GM18858 (cell line): ENCODE measurements at regions not wholly inside any gene's neighbourhood (a gene's known extent, or its start where the extent isn't known, plus 50 kb on each side); places are given as distances from the start of the nearest gene placed in this dataset.

Experiments used
- ATAC-seq: cut with Tn5 transposase; IDR thresholded peaks from one replicate; pipeline ENCODE4 v1.9.1; 2021; ENCODE audit not compliant: unreplicated experiment

DNA sequence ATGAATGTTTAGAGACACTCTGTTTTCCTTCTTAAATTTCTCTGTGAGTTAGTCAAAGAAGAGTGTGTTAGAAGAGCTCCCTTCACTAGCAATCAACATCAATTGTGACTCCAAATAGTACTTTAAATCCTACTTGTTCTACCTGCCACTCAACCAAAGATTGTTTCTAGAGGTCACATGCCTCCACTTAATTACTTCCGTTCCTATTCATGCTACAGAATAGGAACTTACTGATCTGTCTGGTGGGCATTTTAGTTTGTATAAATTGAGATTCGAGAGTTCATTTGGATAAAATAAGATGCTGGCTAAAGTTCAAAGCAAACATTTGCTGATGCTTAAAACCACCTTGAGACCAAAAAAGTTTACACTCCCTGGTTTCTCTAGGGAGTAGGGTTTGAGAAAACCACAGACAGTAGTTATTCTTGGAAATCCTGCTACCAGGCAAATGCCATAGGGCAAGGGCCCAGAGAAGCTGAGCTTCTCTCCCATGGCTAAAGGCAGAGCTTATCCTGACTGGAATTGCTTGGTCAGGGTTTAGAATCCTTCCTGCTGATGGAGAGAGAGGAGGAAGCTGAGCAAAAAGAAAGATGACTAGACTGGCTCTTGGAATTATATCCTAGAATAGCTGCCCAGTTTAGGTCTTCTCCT lies 389.6 kb upstream of the ATP2B1 start:
- no peak for ATAC-seq

DNA sequence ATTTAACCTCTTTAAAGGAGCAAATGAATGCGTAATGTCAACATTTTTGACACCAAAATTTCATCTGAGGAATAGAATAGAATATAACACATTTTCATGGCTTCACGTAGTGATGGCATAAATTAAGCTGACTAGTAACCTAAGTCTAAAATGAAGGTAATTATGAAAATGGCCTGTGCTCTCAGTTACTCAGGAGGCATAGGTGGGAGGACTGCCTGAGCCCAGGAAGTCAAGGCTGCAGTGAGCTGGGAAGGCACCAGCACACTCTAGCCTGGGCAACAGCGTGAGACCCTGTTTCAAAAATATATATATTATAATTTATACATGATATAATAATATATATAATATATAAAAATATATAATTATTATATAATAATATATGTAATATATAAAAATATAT lies 383.2 kb upstream of the ATP2B1 start:
- no peak for ATAC-seq

GRCh38 chr12:90090929-90091651 lies 382.5 kb upstream of the ATP2B1 start:
- no peak for ATAC-seq

DNA sequence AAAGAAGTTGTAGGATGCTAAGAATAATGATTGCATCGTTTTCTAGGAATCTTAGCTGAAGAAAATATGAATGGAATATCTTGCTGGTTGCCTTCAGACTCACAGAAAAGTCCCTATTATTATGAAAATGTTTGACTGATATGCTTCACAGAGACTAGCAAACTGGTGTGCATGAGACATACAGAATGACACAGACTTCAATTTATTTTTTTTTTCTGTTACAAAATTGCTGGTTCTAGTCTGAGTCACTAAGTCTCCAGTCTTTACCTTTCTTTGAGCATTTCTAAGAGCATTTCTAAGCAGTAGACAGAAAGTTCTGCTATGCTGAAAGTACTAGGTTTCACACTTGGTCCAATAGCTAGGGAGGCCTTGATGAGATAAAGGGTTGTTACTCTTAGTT lies 377.6 kb upstream of the ATP2B1 start:
- no peak for ATAC-seq

DNA sequence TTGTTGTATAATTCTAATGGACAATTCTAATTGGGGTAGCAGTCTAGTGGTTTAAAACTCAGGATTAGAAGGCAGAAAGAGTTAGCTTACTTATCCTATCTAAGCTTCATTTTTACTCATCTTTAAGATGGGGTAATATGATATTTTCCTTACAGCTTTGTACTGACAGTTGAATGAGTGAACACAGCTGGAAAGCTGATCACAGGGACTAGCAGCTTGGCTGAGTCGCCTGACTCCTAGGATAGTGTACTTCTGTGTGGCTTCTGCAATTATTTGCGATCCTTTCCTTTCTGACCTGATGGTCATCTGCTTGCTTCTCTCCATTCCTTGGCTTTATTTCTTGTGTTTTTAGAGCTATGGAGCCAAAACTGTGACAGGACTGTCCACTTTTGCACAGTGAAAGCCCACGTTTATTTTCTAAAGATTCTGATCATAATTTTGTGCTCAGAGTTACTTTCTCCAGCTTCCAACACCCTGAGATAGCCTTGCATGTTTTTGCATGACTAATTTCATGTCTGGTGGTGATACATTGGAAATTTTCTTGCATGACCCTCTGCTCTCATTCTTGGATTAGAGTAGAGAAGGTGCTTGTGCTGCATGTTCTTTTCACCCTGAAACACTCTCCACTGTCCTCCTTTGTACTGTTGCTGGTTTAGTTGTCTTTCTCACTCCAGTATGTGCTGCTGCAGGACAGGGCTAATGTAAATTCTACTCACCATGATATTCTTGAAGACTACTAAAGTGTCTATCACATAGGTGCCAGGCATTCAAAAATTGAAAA lies 377.0 kb upstream of the ATP2B1 start:
- ATAC-seq = no peak

- ATAC-seq = no peak
Measured at GRCh38 chr12:90084018-90084417, 375.4 kb upstream of the ATP2B1 start.

- no peak for ATAC-seq
Measured at GRCh38 chr12:90080616-90081015, 372.0 kb upstream of the ATP2B1 start.

- ATAC-seq = no peak
Measured at GRCh38 chr12:90079529-90080210, 371.0 kb upstream of the ATP2B1 start.

DNA sequence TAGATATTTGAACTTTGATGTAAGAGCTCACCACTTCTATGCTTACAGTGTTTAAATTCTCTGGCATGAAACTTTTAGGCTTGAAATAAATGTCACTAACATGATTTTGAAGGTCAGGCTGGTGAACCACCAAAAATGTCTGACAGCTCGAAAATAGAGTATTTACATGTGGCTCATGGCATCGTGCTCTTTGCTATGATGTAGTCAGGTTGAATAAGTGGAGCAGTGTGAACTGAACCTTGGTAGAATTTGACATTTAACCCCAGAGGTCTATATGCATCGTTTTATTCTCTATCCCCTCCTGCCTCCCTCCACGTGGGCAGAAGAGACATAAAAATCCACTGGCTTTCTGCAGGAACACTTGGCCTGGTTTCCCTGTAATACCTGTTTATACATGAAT lies 369.7 kb upstream of the ATP2B1 start:
- no peak for ATAC-seq

DNA sequence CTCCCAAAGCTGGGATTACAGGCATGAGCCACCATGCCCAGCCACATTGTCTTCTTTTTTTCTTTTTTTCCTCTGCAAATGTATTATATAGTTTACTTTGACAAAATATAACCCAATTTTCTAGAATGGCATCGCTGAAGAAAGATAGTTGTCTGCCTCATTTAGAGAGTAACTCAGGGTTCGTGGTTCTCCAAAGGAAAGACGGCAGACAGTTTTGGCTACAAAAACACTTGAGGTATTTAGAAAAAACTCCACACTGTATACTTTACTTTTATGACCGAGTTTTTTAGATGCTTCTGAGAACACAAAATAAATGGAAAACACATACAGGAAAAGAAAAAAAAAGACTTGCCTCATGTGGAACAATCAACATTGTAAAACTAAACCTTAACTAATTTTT lies 369.1 kb upstream of the ATP2B1 start:
- no peak for ATAC-seq

DNA sequence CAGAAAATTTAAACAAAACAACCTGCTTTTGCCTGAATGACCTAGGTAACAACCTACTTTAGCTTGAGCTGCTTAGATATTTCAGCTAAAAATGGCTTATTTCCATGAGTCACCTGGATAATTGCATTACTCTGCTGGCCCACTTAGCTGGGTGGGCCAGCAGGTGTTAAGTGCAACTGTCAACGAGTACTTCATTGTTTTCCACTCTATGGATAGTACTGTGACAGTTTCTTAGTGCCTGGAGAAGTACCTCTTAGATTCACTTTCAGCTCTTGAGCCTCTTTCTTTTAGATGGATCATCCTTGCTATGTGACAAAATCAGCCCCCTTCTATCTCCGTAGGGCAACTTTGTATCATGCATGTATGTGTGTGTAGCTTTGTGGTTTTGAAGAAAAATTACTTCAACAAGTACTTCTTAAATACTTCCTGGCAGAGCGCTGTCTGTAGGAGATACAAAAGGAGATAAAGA lies 368.2 kb upstream of the ATP2B1 start:
- ATAC-seq = no peak

- no peak for ATAC-seq
Measured at GRCh38 chr12:90075685-90076084, 367.0 kb upstream of the ATP2B1 start.

- ATAC-seq = peak; percentile 80
Measured at GRCh38 chr12:90074086-90074485, 365.4 kb upstream of the ATP2B1 start.

- no peak for ATAC-seq
Measured at GRCh38 chr12:90071996-90072395, 363.4 kb upstream of the ATP2B1 start.

DNA sequence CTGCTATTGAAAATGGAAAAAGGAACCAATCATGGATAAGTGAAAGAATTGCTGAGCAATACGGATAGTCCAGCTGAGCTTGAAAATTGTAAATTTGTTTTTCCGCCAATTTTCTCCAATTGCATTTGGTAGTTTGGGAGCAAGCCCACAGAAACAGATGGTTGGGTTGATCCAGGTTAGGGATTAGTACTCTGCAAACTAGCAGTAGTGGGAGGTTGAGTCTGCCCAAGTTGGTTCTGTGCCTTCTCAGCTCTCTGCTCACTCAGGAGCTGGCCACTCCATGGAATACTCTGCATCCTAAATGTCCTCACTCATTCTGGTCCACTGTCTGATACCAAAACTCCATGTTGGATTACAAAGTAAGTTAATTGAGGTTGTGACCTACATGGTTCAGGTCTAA lies 361.1 kb upstream of the ATP2B1 start:
- no peak for ATAC-seq

GRCh38 chr12:90067791-90068190 lies 359.2 kb upstream of the ATP2B1 start:
- no peak for ATAC-seq

DNA sequence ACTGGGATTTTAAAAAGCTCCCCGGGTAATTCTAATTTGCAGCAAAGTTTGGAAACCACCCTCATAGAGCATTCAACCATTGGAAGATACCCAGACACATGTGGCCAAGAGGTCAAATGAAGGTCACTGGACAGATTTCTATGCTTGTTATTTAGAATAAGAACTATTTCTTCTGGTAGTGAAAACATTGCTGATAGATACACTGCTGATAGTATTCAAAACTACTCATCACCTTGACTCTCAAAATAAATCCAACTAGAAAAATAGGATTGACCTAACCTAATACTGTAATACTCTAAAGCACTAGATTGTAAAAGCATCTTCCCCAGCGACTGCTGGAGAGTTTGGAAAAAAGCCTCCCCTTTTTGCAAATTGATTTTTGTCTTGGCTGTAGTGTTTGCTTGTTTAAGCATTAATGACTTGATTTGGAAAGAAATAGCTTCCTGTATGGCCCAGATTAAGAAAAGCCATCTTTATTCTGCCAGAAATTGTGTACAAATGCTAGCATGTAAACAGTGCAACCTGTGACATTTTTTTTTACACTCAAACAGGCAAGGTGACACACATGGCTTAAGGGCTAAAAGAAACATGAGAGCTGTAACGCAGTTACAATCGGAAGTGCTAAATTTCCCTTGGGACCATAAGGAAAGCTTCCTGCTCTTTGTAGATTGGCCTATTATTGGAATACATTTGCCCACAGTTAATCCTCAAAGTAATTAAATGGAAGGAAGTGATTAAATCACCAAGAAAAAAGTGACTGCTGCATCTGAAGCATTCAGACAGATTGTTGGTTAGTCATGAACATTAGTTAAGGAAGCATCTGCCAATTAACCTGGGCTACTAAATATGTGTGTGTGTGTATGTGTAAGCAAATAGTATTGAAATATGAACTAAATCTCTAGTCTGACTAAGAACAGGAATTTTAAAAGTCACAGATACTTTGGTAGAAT lies 356.5 kb upstream of the ATP2B1 start:
- ATAC-seq = no peak

DNA sequence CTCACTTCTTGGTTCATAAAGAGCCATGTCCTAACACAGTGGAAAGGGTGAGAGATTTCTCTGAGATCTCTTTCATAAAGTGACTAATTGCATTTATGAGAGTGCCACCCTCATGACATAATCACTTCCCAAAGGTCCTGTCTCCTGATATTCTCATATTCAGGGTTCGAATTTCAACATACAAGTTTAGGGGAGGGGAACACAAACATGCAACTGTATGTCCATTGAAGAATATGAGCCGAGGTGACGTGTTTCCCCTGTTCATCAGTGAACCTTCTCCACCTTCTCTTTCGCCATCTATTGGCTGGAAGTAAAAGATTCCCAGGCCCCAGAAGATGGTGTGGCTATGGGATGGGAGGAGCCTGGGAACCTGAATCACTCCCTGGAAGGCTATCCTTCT lies 354.2 kb upstream of the ATP2B1 start:
- ATAC-seq = no peak

GRCh38 chr12:90061809-90062208 lies 353.2 kb upstream of the ATP2B1 start:
- ATAC-seq = no peak

- ATAC-seq = no peak
Measured at GRCh38 chr12:90060031-90060430, 351.4 kb upstream of the ATP2B1 start.
